Loucy (cell line): ENCODE measurements at regions not wholly inside any gene's neighbourhood (a gene's known extent, or its start where the extent isn't known, plus 50 kb on each side); places are given as distances from the start of the nearest gene placed in this dataset.

Source experiments
- H2AFZ ChIP-seq: fragments of 200-600 bp; sonication (generic); 2 replicates; pipeline ENCODE4 v1.6.0; 2016; ENCODE audit warnings: antibody characterized with exemption, mild to moderate bottlenecking, low read length, moderate library complexity
- H3F3A ChIP-seq: fragments of 200-600 bp; 2 replicates; pipeline ENCODE4 v1.6.0; 2016; ENCODE audit warnings: antibody characterized with exemption, low read depth, mild to moderate bottlenecking
- H3K27me3 ChIP-seq: fragments of 200-600 bp; sonication (generic); 2 replicates; pipeline ENCODE4 v1.6.1; 2014; ENCODE audit warnings: low read length, mild to moderate bottlenecking; ENCODE audit not compliant: insufficient read depth, poor library complexity, severe bottlenecking
- H3K36me3 ChIP-seq: fragments of 200-600 bp; sonication (generic); 2 replicates; pipeline ENCODE4 v1.6.1; 2016; ENCODE audit warnings: low read length; ENCODE audit not compliant: insufficient read depth
- H3K4me1 ChIP-seq: fragments of 200-600 bp; sonication (generic); 2 replicates; pipeline ENCODE4 v1.5.1; 2014; ENCODE audit warnings: low read length, mild to moderate bottlenecking; ENCODE audit not compliant: insufficient read depth, poor library complexity, severe bottlenecking
- H3K4me2 ChIP-seq: fragments of 200-600 bp; sonication (generic); 2 replicates; pipeline ENCODE4 v1.6.0; 2014; ENCODE audit warnings: antibody characterized with exemption, low read length, low read depth, mild to moderate bottlenecking; ENCODE audit not compliant: poor library complexity, severe bottlenecking
- H3K4me3 ChIP-seq: fragments of 200-600 bp; sonication (generic); 2 replicates; pipeline ENCODE4 v1.5.1; 2014; ENCODE audit warnings: low read length, mild to moderate bottlenecking, mixed read lengths; ENCODE audit not compliant: poor library complexity, severe bottlenecking
- H3K79me2 ChIP-seq: fragments of 200-600 bp; sonication (generic); 2 replicates; pipeline ENCODE4 v1.6.1; 2014; ENCODE audit warnings: low read length; ENCODE audit not compliant: insufficient read depth
- H3K9ac ChIP-seq: fragments of 200-600 bp; sonication (generic); 2 replicates; pipeline ENCODE4 v1.6.0; 2014; ENCODE audit warnings: mild to moderate bottlenecking, low read depth, low read length, moderate library complexity; ENCODE audit not compliant: poor library complexity, severe bottlenecking
- H3K9me2 ChIP-seq: fragments of 200-600 bp; sonication (generic); replicated peaks from 2 replicates; pipeline ENCODE4 v1.6.1; 2016; ENCODE audit warnings: low read depth, low read length, mixed read lengths
- H3K9me3 ChIP-seq: fragments of 200-600 bp; sonication (generic); 2 replicates; pipeline ENCODE4 v1.6.1; 2014; ENCODE audit warnings: mild to moderate bottlenecking, antibody characterized with exemption, low read length, low read depth; ENCODE audit not compliant: insufficient read depth
- H4K20me1 ChIP-seq: fragments of 200-600 bp; sonication (generic); 2 replicates; pipeline ENCODE4 v1.6.0; 2014; ENCODE audit warnings: antibody characterized with exemption, low read length, mild to moderate bottlenecking; ENCODE audit not compliant: insufficient read depth, poor library complexity, severe bottlenecking
- CTCF ChIP-seq: fragments of 200-600 bp; sonication (generic); conservative IDR thresholded peaks from 2 replicates; pipeline ENCODE4 v1.5.1; 2014; ENCODE audit warnings: mild to moderate bottlenecking, antibody characterized with exemption, low read length
- EZH2phosphoT487 ChIP-seq: fragments of 200-600 bp; IDR thresholded peaks from 2 replicates; pipeline ENCODE4 v1.6.1; 2018; ENCODE audit warnings: antibody characterized with exemption, mild to moderate bottlenecking, moderate library complexity, borderline replicate concordance

GRCh38 chr4:100963627-100964026 lies 383.7 kb downstream of the PPP3CA start:
- no peaks in the 10 kb centered on the region for H3K4me1 ChIP-seq
- H3K27me3 ChIP-seq: no peaks in the 10 kb centered on the region
- no peak for TF ChIP-seq CTCF
- TF ChIP-seq EZH2phosphoT487: no peak
- no peaks in the 10 kb centered on the region for H3K36me3 ChIP-seq
- no peak overlapping the region for H3K9ac ChIP-seq
- no peaks in the 10 kb centered on the region for H4K20me1 ChIP-seq
- no peaks in the 10 kb centered on the region for H3K9me2 ChIP-seq
- no peak overlapping the region for H2AFZ ChIP-seq
- no peaks in the 10 kb centered on the region for H3K79me2 ChIP-seq
- no peak overlapping the region for H3K4me2 ChIP-seq
- no peak overlapping the region for H3K4me3 ChIP-seq
- no peaks in the 10 kb centered on the region for H3K9me3 ChIP-seq
- H3F3A ChIP-seq: no peaks in the 10 kb centered on the region

GRCh38 chr4:100962698-100963097 lies 384.6 kb downstream of the PPP3CA start:
- TF ChIP-seq EZH2phosphoT487: no peak
- no peak for TF ChIP-seq CTCF
- Histone ChIP-seq H3K27me3 (no peaks in the 10 kb centered on the region), H3F3A (no peaks in the 10 kb centered on the region), H3K4me3 (no peak overlapping the region), H4K20me1 (no peaks in the 10 kb centered on the region), H3K9me2 (no peaks in the 10 kb centered on the region), H3K4me1 (no peaks in the 10 kb centered on the region), H3K9ac (no peak overlapping the region), H2AFZ (no peak overlapping the region), H3K9me3 (no peaks in the 10 kb centered on the region), H3K79me2 (no peaks in the 10 kb centered on the region), H3K4me2 (no peak overlapping the region), H3K36me3 (no peaks in the 10 kb centered on the region)

GRCh38 chr4:100960232-100960631 lies 387.1 kb downstream of the PPP3CA start:
- no peak for TF ChIP-seq CTCF
- no peak for TF ChIP-seq EZH2phosphoT487
- Histone ChIP-seq H3K4me1 (no peaks in the 10 kb centered on the region), H3K27me3 (no peaks in the 10 kb centered on the region), H3K9ac (no peak overlapping the region), H3K9me2 (no peaks in the 10 kb centered on the region), H3K36me3 (no peaks in the 10 kb centered on the region), H3K4me2 (no peak overlapping the region), H4K20me1 (no peaks in the 10 kb centered on the region), H3K9me3 (no peaks in the 10 kb centered on the region), H3K79me2 (no peaks in the 10 kb centered on the region), H3F3A (no peaks in the 10 kb centered on the region), H3K4me3 (no peak overlapping the region), H2AFZ (no peak overlapping the region)
